ENCODE measurements at regions not wholly inside any gene's neighbourhood (a gene's known extent, or its start where the extent isn't known, plus 50 kb on each side); places are given as distances from the start of the nearest gene placed in this dataset.

DNA sequence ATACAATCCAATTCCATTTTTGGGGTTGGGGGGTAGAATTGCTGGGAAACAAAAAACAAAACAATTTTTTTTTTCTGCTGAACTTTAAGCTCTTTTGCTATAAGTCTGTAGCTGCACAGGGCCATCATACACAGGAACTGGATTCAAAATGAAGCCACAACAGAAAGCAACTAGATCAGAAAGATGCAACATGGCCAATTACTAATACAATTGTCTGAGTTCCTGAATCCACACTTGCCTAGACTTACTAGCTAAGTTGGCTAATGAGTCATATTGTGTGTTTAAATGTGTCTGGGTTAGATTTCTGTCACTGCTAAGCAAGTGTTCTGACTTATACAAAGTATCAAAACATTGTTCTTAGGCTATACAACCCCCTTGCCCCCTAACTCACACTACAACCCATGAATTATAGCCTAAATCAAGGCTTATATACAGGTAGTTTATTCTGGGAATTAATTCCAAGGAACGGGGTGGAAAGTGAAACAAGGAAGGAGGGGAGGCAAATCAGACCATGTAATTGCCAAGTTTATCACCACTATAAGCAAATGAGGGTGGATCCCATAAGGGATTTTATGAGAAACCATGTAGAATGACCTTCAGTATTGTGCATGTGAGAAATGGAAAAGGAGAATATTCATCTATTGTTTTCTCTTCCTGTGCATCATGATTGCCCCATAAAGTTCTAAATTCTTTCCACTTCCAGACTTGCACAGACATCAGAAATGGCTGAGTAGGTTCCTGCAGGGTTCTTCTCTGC is 337.9 kb upstream of the SORCS1 start:
- no peak overlapping the region for H3K4me2 ChIP-seq (ENCODE audit: low read length)
- H2AFZ ChIP-seq (ENCODE audit: low read length): no peak overlapping the region
- no peak for TF ChIP-seq EZH2phosphoT487 (IDR thresholded peaks at IDR 0.05; ENCODE audit: borderline replicate concordance, low read depth, low read length)
- intact Hi-C loops (cut with micrococcal nuclease; ENCODE audit: unreplicated experiment): no loop called here
- H3K36me3 ChIP-seq (ENCODE audit: insufficient read depth, low read length): no peaks in the 10 kb centered on the region
- ChIA-PET POLR2A (interaction anchor here (0.9 kb wide), 1 partner anchor 44 kb away, joined by 3 read pairs; no protein-coding TSS in a partner anchor), CTCF (ENCODE audit: unreplicated experiment) (no interaction called here)
- no peaks in the 10 kb centered on the region for H3K9me2 ChIP-seq (ENCODE audit: insufficient read depth, low read length)
- H3K27ac ChIP-seq (ENCODE audit: low read depth, low read length, poor library complexity, severe bottlenecking): no peak overlapping the region
- no peak for DNase-seq (ENCODE audit: low spot score)
- H3K79me2 ChIP-seq (ENCODE audit: insufficient read depth, low read depth, low read length): no peaks in the 10 kb centered on the region
- no peaks in the 10 kb centered on the region for H3K9me3 ChIP-seq (ENCODE audit: low read length)
- H3K4me1 ChIP-seq (ENCODE audit: insufficient read depth, low read length, poor library complexity, severe bottlenecking): no peaks in the 10 kb centered on the region
- H3K4me3 ChIP-seq (ENCODE audit: low read depth, low read length, poor library complexity, severe bottlenecking): no peak overlapping the region
- no peaks in the 10 kb centered on the region for H4K20me1 ChIP-seq (ENCODE audit: insufficient read depth, low read length)
- BruUV-seq (replicated peaks): no TSS peak

DNA sequence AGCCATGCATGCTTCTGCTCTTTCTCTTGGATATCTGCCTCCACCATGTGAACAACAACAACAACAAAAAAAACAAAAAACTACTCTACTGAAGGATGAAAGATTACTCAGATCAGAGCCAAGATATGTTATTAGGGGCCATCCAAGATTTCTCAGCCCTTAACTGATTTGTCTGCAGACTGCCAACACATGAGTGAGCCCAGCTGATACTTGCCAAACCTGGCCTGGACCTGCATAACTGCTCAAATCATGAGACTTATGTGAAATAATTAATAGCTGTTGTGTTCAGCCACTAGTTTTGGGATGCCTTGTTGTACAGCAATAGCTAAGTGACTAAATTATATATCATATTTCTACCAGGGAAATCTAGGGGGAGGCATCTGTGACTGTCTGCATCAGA is 334.5 kb upstream of the SORCS1 start:
- CTCF ChIA-PET (ENCODE audit: unreplicated experiment): no interaction called here
- no peak overlapping the region for H3K4me2 ChIP-seq (ENCODE audit: low read length)
- H3K9me3 ChIP-seq (ENCODE audit: low read length): no peaks in the 10 kb centered on the region
- intact Hi-C loops (cut with micrococcal nuclease; ENCODE audit: unreplicated experiment): no loop called here
- H3K4me3 ChIP-seq (ENCODE audit: low read depth, low read length, poor library complexity, severe bottlenecking): no peak overlapping the region
- H2AFZ ChIP-seq (ENCODE audit: low read length): no peak overlapping the region
- no peak overlapping the region for H3K27ac ChIP-seq (ENCODE audit: low read depth, low read length, poor library complexity, severe bottlenecking)
- BruUV-seq (replicated peaks): no TSS peak
- no peak for DNase-seq (ENCODE audit: low spot score)
- TF ChIP-seq, protein P1, sequence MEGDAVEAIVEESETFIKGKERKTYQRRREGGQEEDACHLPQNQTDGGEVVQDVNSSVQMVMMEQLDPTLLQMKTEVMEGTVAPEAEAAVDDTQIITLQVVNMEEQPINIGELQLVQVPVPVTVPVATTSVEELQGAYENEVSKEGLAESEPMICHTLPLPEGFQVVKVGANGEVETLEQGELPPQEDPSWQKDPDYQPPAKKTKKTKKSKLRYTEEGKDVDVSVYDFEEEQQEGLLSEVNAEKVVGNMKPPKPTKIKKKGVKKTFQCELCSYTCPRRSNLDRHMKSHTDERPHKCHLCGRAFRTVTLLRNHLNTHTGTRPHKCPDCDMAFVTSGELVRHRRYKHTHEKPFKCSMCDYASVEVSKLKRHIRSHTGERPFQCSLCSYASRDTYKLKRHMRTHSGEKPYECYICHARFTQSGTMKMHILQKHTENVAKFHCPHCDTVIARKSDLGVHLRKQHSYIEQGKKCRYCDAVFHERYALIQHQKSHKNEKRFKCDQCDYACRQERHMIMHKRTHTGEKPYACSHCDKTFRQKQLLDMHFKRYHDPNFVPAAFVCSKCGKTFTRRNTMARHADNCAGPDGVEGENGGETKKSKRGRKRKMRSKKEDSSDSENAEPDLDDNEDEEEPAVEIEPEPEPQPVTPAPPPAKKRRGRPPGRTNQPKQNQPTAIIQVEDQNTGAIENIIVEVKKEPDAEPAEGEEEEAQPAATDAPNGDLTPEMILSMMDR (conservative IDR thresholded peaks at IDR 0.05; ENCODE audit: low read length): no peak
- no peak for TF ChIP-seq EZH2phosphoT487 (IDR thresholded peaks at IDR 0.05; ENCODE audit: borderline replicate concordance, low read depth, low read length)
- H4K20me1 ChIP-seq (ENCODE audit: insufficient read depth, low read length): no peaks in the 10 kb centered on the region
- no peaks in the 10 kb centered on the region for H3K4me1 ChIP-seq (ENCODE audit: insufficient read depth, low read length, poor library complexity, severe bottlenecking)
- no peaks in the 10 kb centered on the region for H3K36me3 ChIP-seq (ENCODE audit: insufficient read depth, low read length)
- H3K9me2 ChIP-seq (ENCODE audit: insufficient read depth, low read length): no peaks in the 10 kb centered on the region
- no peaks in the 10 kb centered on the region for H3K79me2 ChIP-seq (ENCODE audit: insufficient read depth, low read depth, low read length)
- POLR2A ChIA-PET: no interaction called here

DNA sequence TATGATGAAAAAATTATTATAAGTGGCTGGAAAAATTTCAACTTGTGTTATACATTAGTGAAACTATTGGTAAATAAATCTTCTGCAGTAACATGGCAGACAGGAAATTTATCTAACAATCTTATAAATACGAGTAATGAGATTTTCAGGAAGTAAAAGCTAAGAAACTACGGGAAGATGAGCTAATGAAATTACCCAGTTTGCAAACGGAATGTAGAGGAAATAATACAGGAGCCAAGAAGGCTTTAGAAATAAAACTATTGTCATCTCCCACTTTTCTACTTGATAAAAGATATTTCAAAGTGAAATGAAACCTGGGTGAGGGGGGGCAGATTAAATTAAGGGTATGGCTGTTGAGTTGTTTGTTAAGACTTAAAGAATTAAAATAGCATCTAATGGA is 332.5 kb upstream of the SORCS1 start:
- Histone ChIP-seq H3K9me3 (ENCODE audit: low read length) (no peaks in the 10 kb centered on the region), H2AFZ (ENCODE audit: low read length) (no peak overlapping the region), H3K4me1 (ENCODE audit: insufficient read depth, low read length, poor library complexity, severe bottlenecking) (no peaks in the 10 kb centered on the region), H4K20me1 (ENCODE audit: insufficient read depth, low read length) (no peaks in the 10 kb centered on the region), H3K4me2 (ENCODE audit: low read length) (no peak overlapping the region), H3K79me2 (ENCODE audit: insufficient read depth, low read depth, low read length) (no peaks in the 10 kb centered on the region), H3K4me3 (ENCODE audit: low read depth, low read length, poor library complexity, severe bottlenecking) (no peak overlapping the region), H3K27ac (ENCODE audit: low read depth, low read length, poor library complexity, severe bottlenecking) (no peak overlapping the region), H3K36me3 (ENCODE audit: insufficient read depth, low read length) (no peaks in the 10 kb centered on the region), H3K9me2 (ENCODE audit: insufficient read depth, low read length) (no peaks in the 10 kb centered on the region)
- TF ChIP-seq EZH2phosphoT487 (IDR thresholded peaks at IDR 0.05; ENCODE audit: borderline replicate concordance, low read depth, low read length): no peak
- TF ChIP-seq, protein P1 (conservative IDR thresholded peaks at IDR 0.05; ENCODE audit: low read length): no peak
- ChIA-PET POLR2A (no interaction called here), CTCF (ENCODE audit: unreplicated experiment) (no interaction called here)
- intact Hi-C loops (cut with micrococcal nuclease; ENCODE audit: unreplicated experiment): no loop called here
- no peak for DNase-seq (ENCODE audit: low spot score)
- no TSS peak for BruUV-seq (replicated peaks)

Measured in OCI-LY7 (cell line).